ENCODE measurements at regions not wholly inside any gene's neighbourhood (a gene's known extent, or its start where the extent isn't known, plus 50 kb on each side); places are given as distances from the start of the nearest gene placed in this dataset.

- Histone ChIP-seq H3K9ac (ENCODE audit: low read length in 3 of 3) (no peak overlapping the region), H3K9me3 (ENCODE audit: control insufficient read depth in 2 of 3, insufficient read depth in 1 of 3, low read length in 3 of 3) (no peaks in the 10 kb centered on the region), H3K4me1 (ENCODE audit: control insufficient read depth in 2 of 3, insufficient read depth in 2 of 3, low read depth in 1 of 3, low read length in 3 of 3) (no peaks in the 10 kb centered on the region), H3K36me3 (ENCODE audit: control insufficient read depth in 2 of 3, insufficient read depth in 3 of 3, low read length in 3 of 3) (no peaks in the 10 kb centered on the region), H3K27me3 (ENCODE audit: control insufficient read depth, insufficient read depth, low read length) (no peaks in the 10 kb centered on the region), H3K27ac (ENCODE audit: low read depth in 2 of 2, low read length in 2 of 2) (no peak overlapping the region), H3K4me3 (ENCODE audit: low read length in 3 of 3) (no peak overlapping the region)
- DNase-seq = no peak
- intact Hi-C loops (cut with DNase I) = no loop called here
- no peak for FAIRE-seq
- no peak for TF ChIP-seq CTCF (IDR thresholded peaks at IDR 0.05; ENCODE audit: borderline replicate concordance, extremely low read depth, insufficient read depth)
These were observed 451.3 kb downstream of the PLA2G4A start for GRCh38 chr1:187280031-187280430.

GRCh38 chr1:187281085-187281484 lies 452.3 kb downstream of the PLA2G4A start:
- H3K9me3 ChIP-seq (ENCODE audit: control insufficient read depth in 2 of 3, insufficient read depth in 1 of 3, low read length in 3 of 3) = no peaks in the 10 kb centered on the region
- H3K36me3 ChIP-seq (ENCODE audit: control insufficient read depth in 2 of 3, insufficient read depth in 3 of 3, low read length in 3 of 3) = no peaks in the 10 kb centered on the region
- no peak overlapping the region for H3K4me3 ChIP-seq (ENCODE audit: low read length in 3 of 3)
- H3K27ac ChIP-seq (ENCODE audit: low read depth in 2 of 2, low read length in 2 of 2) = no peak overlapping the region
- H3K27me3 ChIP-seq (ENCODE audit: control insufficient read depth, insufficient read depth, low read length) = no peaks in the 10 kb centered on the region
- DNase-seq = no peak
- no peaks in the 10 kb centered on the region for H3K4me1 ChIP-seq (ENCODE audit: control insufficient read depth in 2 of 3, insufficient read depth in 2 of 3, low read depth in 1 of 3, low read length in 3 of 3)
- intact Hi-C loops (cut with DNase I) = no loop called here
- no peak for FAIRE-seq
- no peak for TF ChIP-seq CTCF (IDR thresholded peaks at IDR 0.05; ENCODE audit: borderline replicate concordance, extremely low read depth, insufficient read depth)
- H3K9ac ChIP-seq (ENCODE audit: low read length in 3 of 3) = no peak overlapping the region

GRCh38 chr1:187283984-187284383 lies 455.2 kb downstream of the PLA2G4A start:
- no peak overlapping the region for H3K4me3 ChIP-seq (ENCODE audit: low read length in 3 of 3)
- H3K27me3 ChIP-seq (ENCODE audit: control insufficient read depth, insufficient read depth, low read length) = no peaks in the 10 kb centered on the region
- intact Hi-C loops (cut with DNase I) = no loop called here
- FAIRE-seq (no peak), DNase-seq (no peak)
- no peaks in the 10 kb centered on the region for H3K36me3 ChIP-seq (ENCODE audit: control insufficient read depth in 2 of 3, insufficient read depth in 3 of 3, low read length in 3 of 3)
- no peak overlapping the region for H3K9ac ChIP-seq (ENCODE audit: low read length in 3 of 3)
- TF ChIP-seq CTCF (IDR thresholded peaks at IDR 0.05; ENCODE audit: borderline replicate concordance, extremely low read depth, insufficient read depth) = no peak
- H3K4me1 ChIP-seq (ENCODE audit: control insufficient read depth in 2 of 3, insufficient read depth in 2 of 3, low read depth in 1 of 3, low read length in 3 of 3) = no peaks in the 10 kb centered on the region
- H3K27ac ChIP-seq (ENCODE audit: low read depth in 2 of 2, low read length in 2 of 2) = no peak overlapping the region
- H3K9me3 ChIP-seq (ENCODE audit: control insufficient read depth in 2 of 3, insufficient read depth in 1 of 3, low read length in 3 of 3) = no peaks in the 10 kb centered on the region
